ENCODE measurements at regions not wholly inside any gene's neighbourhood (a gene's known extent, or its start where the extent isn't known, plus 50 kb on each side); places are given as distances from the start of the nearest gene placed in this dataset.

GRCh38 chr6:21836277-21836676 lies 242.7 kb downstream of the SOX4 start:
- no peak for TF ChIP-seq CTCF (IDR thresholded peaks at IDR 0.05)
- no peak for TF ChIP-seq USF2 (IDR thresholded peaks at IDR 0.05; ENCODE audit: borderline replicate concordance, low read depth, low read length)
- TF ChIP-seq RAD21 (IDR thresholded peaks at IDR 0.05; ENCODE audit: low read length), result no peak
- no peak for TF ChIP-seq NRF1 (IDR thresholded peaks at IDR 0.05; ENCODE audit: low read depth, low read length)
- no peak for TF ChIP-seq USF1 (IDR thresholded peaks at IDR 0.05; ENCODE audit: borderline replicate concordance, low read depth)
